HG02884 (cell line): ENCODE measurements at regions not wholly inside any gene's neighbourhood (a gene's known extent, or its start where the extent isn't known, plus 50 kb on each side); places are given as distances from the start of the nearest gene placed in this dataset.
"Not testable (repeated sequence)": the region's sequence is repeated elsewhere in the genome, so short reads cannot be mapped to it uniquely, and the experiment has no call there.

Experiments used
- ATAC-seq: cut with Tn5 transposase; IDR thresholded peaks from one replicate; pipeline ENCODE4 v1.9.1; 2021; ENCODE audit warnings: mild to moderate bottlenecking, moderate library complexity; ENCODE audit not compliant: unreplicated experiment

DNA sequence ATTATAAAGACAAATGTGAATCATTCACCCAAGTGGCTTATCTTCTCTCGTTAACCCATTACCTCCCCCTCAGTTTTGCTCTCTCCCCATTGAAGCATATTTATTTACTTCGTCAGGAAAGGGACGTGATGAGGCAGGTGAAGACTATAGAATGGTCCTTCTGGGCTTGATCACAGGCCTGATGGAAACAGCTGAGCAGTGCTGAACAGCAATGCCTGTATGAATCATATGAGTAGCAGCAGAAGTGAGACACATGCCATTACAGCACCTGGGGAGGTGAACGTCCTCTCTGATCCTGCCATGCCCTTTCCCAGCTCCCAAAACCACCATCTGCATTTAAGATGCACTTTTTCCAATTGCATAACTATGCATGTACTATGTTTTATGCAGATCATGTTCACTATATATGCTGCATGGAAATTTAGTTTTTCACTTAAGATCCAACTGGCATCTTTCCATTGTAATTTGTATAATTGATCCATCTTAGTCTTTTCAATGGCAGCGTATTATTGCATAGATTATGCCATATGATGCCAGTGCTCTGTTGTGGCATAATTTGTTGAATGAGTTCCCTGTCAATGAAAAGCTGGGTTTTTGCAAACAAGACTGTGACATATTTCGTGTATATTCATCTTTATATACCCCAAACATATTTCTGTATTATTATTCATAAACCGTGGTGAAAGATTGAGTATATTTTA lies 105.3 kb downstream of the CXCL12 start:
- no peak for ATAC-seq

DNA sequence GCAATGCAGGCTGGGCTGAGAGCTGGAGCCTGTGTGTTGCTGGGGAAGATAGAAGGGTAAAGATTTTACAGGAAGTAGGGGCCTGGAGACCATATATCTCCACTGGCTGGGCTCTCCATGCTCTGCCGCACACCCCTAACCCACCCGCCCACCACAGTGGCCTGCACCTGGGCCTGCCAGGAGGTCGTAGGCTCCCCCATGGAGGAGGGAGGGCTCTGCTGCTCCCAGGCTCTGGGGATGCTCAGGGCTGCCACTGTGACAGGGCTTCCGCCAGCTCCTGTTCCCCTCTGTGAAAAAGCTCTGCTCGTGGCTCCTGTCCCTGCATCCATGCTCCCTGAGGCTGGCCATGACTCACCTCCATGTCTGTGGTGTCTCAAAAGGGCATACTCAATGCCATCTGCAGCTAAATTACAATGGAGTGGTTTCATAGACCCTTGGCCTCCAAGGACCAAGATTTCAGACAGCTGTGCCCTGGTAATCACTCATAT lies 106.0 kb downstream of the CXCL12 start:
- ATAC-seq, result no peak

DNA sequence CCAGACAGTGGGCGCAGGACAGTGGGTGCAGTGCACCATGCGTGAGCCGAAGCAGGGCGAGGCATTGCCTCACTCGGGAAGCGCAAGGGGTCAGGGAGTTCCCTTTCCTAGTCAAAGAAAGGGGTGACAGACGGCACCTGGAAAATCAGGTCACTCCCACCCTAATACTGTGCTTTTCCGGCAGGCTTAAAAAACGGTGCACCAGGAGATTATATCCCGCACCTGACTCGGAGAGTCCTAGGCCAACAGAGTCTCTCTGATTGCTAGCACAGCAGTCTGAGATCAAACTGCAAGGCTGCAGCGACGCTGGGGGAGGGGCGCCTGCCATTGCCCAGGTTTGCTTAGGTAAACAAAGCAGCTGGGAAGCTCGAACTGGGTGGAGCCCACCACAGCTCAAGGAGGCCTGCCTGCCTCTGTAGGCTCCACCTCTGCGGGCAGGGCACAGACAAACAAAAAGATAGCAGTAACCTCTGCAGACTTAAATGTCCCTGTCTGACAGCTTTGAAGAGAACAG lies 116.4 kb downstream of the CXCL12 start:
- not testable (repeated sequence) for ATAC-seq

DNA sequence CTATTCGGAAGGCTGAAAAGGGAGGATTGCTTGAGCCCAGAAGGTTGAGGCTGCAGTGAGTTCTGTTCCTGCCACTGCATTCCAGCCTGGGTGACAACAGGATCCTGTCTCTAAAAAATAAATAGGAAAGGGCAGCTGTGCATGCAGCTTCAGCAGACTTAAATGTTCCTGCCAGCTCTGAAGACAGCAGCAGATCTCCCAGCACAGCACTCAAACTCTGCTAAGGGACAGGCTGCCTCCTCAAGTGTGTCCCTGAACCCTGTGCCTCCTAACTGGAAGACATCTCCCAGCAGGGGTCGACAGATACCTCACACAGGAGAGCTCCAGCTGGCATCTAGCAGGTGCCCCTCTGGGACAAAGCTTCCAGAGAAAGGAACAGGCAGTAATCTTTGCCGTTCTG lies 117.9 kb downstream of the CXCL12 start:
- no peak for ATAC-seq

DNA sequence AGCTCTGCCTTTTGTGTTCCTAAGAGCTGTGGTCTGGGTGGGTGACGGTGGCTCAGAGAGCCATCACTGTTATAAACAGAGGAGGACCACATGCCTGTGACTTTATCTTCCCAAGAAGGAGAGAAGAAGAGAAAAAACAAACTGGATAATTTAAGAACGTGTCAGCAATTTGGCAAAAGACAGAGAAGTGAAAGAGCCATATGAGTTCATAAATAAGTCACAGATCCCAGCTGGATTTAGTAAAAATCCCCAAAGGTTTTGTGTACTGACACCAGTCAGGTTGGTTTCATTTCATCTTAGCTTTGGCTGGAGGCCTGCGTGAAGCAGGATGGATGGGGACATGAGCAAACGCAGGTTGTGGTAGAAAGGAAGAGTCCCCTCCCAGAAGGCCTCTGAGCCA lies 120.7 kb downstream of the CXCL12 start:
- no peak for ATAC-seq

DNA sequence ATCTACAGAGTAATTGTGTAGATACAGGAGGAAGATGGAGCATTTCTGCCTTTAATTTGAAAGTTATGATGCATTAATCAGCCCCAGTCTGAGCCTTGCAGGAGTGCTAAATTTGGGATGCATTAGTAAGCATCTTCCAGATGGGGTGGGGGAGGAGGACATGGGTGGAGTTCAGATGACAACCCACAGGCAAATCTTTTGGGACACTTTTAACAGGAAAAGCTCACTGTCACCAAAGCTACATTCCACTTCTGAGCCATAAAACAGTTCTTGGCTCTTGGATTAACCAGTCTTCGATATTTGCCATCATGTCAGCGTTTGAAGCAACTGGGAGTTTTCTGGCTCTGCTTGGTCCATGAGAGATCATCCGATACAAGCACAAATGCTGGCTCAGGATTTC lies 121.1 kb downstream of the CXCL12 start:
- ATAC-seq, result no peak

DNA sequence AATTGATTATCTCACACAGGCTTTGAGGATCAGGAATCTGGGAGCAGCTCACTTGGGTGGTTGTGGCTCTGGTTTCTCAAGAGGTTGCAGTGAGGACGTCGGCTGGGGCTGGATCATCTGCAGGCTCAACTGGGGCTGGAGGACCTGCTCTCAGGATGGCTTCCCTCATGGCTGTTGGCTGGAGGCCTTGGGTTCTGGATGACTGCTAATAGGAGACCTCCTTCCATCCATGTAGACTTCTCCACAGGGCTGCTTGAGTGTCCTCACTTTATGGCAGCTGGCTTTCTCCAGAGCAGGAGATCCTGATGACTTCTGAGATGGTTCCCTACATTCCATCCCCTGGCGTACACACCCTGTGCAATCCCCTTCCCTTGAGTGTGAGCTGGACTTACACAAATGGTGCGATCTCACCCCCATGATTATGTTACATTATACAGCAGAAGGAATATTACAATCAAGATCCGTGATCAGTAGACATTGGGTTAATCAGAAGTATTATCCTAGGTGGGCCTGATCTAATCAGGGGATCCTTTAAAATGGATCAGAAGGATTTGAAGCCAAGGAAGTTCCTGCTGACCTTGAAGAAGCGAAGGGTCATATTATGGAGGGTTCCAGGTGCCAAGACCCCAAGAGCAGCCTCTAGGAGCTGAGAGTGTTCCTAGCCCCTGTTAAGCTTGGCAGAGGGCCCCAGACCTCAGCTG lies 122.2 kb downstream of the CXCL12 start:
- no peak for ATAC-seq

DNA sequence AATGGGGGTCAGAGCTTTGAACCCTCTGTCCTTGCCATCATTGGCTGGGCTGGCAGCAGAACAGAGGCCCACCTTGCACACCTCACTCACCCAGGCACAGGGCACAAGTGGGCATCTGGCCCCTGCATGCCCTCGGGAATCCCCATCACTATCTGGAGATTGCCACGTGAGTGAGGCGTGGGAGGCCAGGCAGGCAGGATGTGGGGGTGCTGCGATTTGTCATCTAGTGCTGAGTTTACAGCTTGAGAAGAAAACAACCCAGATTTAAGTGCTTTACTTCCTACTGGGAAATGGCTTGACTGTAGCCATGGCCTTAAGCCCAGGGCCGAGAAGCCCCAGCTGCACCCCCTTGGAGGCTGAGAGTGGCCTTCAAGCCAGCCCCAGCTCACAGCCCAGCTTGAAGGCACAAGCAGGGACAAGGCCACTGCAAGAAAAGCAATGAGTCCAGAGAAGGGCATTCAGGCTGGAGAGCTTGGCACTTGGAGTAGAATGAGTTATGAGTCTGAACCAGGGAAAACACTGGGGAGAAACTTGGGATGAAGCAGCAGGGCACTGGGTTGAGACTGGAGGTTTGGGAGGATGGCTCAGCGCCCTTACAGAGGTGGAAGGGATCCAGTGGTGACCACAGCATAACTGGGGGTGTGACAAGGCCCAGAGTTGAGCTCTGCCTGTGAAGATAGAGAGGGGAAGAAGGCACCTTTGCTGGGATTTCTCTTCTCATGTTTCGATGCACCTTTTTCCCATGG lies 123.0 kb downstream of the CXCL12 start:
- ATAC-seq, result no peak

DNA sequence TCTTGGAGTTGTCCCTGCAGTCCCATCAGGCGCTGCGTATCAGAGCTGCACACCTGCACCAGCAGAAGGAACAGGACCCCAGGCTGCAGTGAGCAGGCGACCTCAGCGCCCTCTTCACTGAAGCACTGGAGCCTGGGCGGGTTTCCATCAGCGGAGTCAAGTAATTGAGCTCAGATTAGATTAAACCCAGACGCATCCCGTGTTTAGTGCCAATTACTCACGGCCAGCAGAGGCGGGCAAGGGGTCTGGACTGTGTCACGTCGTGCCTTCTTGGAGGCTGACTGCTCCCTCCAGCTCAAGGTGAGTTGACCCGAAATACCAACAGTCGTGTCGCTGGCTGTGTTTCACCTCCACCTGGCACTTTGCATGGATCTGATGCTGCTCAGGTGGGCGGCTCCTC lies 123.6 kb downstream of the CXCL12 start:
- ATAC-seq, result no peak

DNA sequence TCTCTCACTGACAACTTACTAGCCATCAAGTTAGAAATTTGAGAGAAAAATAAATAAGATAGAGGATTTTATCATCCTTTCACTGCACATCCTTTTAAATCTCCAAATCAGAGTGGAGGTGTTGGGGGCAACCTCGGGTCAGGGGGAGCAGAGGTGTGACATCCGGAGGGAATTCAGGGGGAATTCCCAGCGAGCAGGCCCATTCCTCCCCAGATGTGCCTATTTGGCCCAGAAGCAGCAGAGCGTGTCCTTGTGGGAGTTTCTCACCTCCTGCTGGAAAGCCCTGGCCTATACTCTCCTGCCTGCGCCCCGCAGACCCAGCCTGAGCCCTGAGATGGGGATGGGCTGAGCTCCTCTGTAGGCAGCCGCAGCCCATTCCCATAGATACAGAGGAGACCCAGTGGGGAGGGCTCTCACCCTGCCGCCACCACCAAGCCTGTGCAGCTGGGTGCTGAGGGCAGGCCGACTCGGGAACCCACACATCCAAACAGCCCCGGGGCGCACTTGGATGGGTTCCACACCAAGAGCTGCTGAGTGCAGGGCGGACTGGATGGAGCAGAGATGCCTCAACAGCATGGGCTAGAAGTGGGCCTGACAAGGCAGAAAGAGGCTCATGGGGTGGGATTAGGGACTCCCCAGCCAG lies 124.5 kb downstream of the CXCL12 start:
- ATAC-seq, result no peak

DNA sequence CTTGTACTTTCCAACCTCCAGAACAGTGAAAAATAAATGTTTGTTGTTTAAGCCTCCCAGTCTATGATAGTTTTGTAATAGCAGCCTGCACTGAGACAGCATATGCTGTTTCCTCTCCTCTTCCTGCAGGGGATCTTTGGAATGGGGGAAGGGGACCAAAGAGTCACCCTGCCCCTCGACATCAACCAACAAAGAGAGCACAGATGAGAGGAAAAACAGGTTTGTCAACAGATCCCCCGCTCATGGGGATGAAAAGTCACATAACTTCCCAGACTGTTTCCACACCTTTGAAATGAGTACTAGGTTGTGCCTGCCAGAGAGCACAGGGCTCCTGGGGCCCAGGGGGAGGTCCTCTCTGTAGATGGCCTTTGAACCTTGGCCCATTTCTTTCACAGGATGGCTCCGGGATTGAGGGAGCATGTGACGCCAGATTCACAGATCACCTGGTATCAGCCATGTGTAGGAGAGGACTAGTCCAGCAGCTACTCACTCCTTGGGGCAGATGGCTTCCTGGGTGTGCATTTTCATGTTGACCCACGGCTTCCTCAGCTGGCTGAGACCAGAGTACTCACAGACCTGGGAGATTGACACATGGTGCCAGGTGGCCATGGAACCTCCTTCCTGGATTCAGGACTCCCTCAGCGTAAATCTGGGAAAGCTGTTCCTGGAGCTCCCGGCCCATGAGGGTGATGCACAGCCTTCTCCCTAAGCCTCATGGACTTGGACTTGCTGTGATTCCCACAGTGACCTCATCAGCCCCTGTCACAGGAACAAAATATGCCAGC lies 125.6 kb downstream of the CXCL12 start:
- no peak for ATAC-seq

DNA sequence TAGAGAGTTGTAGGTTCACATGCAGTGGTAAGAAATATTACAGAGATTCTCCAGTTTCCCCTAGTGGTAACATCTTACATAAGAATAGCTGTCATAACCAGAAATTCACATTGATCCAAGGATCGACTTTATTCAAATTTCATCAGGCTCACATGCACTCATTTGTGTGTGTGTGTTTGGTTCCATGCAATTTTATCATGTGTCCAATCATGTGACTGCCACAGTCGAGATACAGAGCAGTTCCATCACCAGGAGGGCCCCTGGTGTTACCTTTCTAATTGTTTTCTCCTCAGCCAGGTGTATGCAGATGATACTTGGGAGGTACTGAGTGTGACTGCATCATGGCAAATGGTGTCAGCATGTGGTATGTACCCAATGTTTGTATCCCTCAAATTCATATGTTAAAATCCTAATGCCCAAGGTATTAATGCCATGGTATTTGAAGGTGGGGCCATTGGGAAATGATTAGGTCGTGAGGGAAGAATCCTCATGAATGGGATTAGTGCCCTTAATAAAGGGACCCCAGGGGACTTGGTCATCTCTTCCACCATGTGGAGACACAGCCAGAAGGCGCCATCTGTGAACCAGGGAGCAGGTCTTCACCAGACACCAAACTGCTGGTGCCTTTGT lies 126.3 kb downstream of the CXCL12 start:
- no peak for ATAC-seq

DNA sequence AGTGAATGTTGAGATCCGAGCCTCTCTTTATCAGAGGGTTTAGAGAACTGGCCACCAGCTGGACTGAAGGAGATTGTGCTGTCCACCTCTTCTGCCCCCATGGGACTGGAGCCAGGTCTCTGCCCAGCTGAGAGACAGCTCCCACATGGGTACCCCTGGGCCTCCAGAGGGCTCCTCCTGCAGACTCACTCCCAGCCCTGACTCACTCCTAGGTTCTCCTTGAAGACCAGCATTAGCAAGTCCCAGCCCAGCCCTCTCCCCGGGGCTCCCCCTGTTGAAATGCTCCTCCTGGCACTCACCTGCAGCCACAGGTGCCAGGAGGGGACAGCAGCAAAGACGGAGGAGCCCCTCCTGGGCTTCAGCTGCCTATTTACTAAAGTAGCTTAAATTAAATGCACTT lies 126.9 kb downstream of the CXCL12 start:
- no peak for ATAC-seq

DNA sequence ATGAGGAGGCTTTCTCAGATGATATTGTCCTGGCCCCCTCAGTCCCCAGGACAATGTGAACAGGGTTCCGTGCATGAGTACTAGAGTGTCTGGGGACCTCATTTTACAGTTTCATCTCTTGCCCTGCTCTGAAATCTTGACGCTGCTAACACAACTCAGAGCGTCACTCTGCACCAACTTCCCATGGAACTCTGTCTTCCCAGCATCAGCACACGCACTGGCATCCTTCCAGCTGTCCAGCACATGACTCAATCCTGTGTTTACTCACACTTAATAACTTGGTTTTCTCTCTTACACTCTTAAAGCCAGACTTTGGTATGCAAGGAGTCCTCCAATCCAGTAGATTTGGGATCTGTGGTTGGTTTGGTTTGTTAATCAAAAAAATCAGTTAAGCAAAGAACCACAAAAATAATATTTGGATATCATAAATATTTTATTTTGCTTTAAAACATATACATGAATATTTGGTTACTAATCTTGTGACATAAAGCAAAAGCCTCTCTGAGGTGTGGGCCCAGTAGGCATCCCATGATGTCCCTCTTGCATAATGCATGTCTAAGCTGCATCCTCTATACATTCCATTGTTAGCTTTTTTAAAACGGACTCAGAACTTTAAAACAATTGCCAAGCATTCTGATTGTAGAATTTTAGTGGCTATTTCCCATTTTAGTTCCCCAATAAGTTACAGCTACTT lies 131.0 kb downstream of the CXCL12 start:
- no peak for ATAC-seq

DNA sequence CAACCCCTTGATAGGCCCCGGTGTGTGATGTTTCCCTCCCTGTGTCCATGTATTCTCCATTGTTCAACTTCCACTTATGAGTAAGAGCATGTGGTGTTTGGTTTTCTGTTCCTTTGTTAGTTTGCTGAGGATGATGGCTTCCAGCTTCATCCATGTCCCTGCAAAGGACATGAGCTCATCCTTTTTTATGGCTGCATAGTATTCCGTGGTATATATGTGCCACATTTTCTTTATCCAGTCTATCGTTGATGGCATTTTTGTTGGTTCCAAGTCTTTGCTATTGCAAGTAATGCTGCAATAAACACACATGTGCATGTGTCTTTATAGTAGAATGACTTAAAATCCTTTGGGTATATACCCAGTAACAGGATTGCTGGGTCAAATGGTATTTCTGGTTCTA lies 132.3 kb downstream of the CXCL12 start:
- not testable (repeated sequence) for ATAC-seq

DNA sequence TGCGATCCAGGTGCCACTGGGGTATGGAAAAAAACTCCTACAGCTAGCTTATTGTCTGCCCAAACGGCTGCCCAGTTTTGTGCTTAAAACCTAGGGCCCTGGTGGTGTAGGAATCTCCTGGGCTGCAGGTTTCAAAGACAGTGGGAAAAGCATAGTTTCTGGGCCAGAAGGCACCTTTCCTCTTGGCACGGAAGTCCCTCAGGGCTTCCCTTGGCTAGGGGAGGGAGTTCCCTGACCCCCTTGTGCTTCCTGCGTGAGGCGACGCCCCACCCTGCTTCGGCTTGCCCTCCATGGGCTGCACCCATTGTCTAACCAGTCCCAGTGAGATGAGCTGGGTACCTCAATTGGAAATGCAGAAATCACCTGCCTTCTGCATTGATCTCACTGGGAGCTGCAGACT lies 135.0 kb downstream of the CXCL12 start:
- ATAC-seq, result not testable (repeated sequence)

DNA sequence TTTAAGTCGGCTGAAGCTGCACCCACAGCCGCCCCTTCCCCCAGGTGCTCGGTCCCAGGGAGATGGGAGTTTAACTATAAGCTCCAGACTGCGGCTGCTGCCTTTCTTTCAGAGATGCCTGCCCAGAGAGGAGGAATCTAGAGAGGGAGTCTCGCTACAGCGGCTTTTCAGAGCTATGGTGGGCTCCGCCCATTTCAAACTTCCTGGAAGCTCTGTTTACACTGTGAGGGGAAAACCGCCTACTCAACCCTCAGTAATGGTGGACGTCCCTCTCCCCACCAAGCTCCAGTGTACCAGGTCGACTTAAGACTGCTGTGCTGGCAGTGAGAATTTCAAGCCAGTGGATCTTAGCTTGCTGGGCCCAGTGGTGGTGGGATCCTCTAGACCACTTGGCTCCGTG lies 135.4 kb downstream of the CXCL12 start:
- no peak for ATAC-seq

DNA sequence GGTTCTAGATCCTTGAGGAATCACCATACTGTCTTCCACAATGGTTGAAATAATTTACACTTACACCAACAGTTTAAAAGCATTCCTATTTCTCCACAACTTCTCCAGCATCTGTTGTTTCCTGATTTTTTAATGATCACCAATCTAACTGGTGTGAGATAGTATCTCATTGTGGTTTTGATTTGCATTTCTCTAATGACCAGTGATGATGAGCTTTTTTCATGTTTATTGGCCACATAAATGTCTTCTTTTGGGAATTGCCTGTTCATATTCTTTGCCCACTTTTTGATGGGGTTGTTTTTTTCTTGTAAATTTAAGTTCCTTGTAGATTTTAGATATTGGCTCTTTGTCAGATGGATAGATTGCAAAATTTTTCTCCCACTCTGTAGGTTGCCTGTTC lies 138.2 kb downstream of the CXCL12 start:
- not testable (repeated sequence) for ATAC-seq

DNA sequence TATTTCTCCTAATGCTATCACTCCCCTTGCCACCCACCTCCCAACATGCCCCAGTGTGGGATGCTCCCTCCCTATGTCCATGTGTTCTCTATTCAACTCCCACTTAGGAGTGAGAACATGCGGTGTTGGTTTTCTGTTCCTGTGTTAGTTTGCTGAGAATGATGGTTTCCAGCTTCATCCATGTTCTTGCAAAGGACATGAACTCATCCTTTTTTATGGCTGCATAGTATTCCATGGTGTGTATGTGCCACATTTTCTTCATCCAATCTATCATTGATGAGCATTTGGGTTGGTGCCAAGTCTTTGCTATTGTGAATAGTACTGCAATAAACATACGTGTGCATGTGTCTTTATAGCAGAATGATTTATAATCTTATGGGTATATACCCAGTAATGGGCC lies 138.6 kb downstream of the CXCL12 start:
- ATAC-seq, result not testable (repeated sequence)
